ENCODE measurements at regions not wholly inside any gene's neighbourhood (a gene's known extent, or its start where the extent isn't known, plus 50 kb on each side); places are given as distances from the start of the nearest gene placed in this dataset.

GRCh38 chr6:139973669-139974344, 599.4 kb upstream of the CITED2 start (continued):
- TF ChIP-seq ZNF518B (CRISPR knock-in tag; IDR thresholded peaks at IDR 0.05) (no peak), RFX7 (CRISPR knock-in tag; IDR thresholded peaks at IDR 0.05) (no peak), ZFP36 (IDR thresholded peaks at IDR 0.05; ENCODE audit: low read depth, low read length, partially characterized antibody) (no peak), KDM2B (CRISPR knock-in tag; IDR thresholded peaks at IDR 0.05) (no peak), NONO (IDR thresholded peaks at IDR 0.05; ENCODE audit: low read depth in 2 of 2, low read length in 1 of 2) (no peak), SFPQ (IDR thresholded peaks at IDR 0.05; ENCODE audit: low read depth, low read length) (no peak), FOXO4 (CRISPR knock-in tag; IDR thresholded peaks at IDR 0.05) (no peak), ZBTB5 (IDR thresholded peaks at IDR 0.05) (no peak), MLLT1 (IDR thresholded peaks at IDR 0.05) (no peak), SMARCA5 (IDR thresholded peaks at IDR 0.05) (no peak), SIN3A (IDR thresholded peaks at IDR 0.05; ENCODE audit: borderline replicate concordance in 2 of 2, control insufficient read depth in 1 of 2, low read depth in 2 of 2, low read length in 2 of 2) (no peak), SRSF3 (IDR thresholded peaks at IDR 0.05; ENCODE audit: insufficient read depth, low read length) (no peak), ZC3H4 (CRISPR knock-in tag; IDR thresholded peaks at IDR 0.05; ENCODE audit: borderline replicate concordance) (no peak), SAP30 (IDR thresholded peaks at IDR 0.05; ENCODE audit: borderline replicate concordance, insufficient read depth, low read depth, low read length, poor library complexity, severe bottlenecking) (no peak), TCF7 (IDR thresholded peaks at IDR 0.05; ENCODE audit: borderline replicate concordance) (no peak), NELFE (IDR thresholded peaks at IDR 0.05; ENCODE audit: insufficient read depth, insufficient read length) (no peak), KDM1A (IDR thresholded peaks at IDR 0.05) (peak; percentile 46 to 53; a peak in 3 of 4 replicates)

Measured in K562 (cell line).